Natural killer cell (primary cell): ENCODE measurements at regions not wholly inside any gene's neighbourhood (a gene's known extent, or its start where the extent isn't known, plus 50 kb on each side); places are given as distances from the start of the nearest gene placed in this dataset.

Experiments
- ATAC-seq, 3 donors: fragments of 150-1000 bp in 2 of 3; fragments of 200-7000 bp in 1 of 3; cut with Tn5 transposase; 1 replicate in 1 of 3; 2 replicates in 2 of 3; pipeline ENCODE4 v1.10.0; 2021; ENCODE audit warnings: mild to moderate bottlenecking in 2 of 3, moderate library complexity in 2 of 3
- DNase-seq, 2 donors: peaks; one replicate each; pipeline versions ENCODE4 v3.0.0 to v3.0.0-alpha.2; 2013 to 2021; ENCODE audit warnings: mixed read lengths in 1 of 2
- H3K27ac ChIP-seq: one replicate; pipeline ENCODE4 v1.5.1; 2013; ENCODE audit warnings: mild to moderate bottlenecking, low read length
- H3K27me3 ChIP-seq: one replicate; pipeline ENCODE4 v1.6.1; 2013; ENCODE audit warnings: low read length; ENCODE audit not compliant: control insufficient read depth, insufficient read depth
- H3K36me3 ChIP-seq: one replicate; pipeline ENCODE4 v1.6.1; 2013; ENCODE audit warnings: low read length; ENCODE audit not compliant: control insufficient read depth, insufficient read depth
- H3K4me1 ChIP-seq: one replicate; pipeline ENCODE4 v1.6.1; 2013; ENCODE audit warnings: low read length; ENCODE audit not compliant: control insufficient read depth, insufficient read depth
- H3K4me3 ChIP-seq: one replicate; pipeline ENCODE4 v1.5.1; 2013; ENCODE audit warnings: low read length
- H3K9me3 ChIP-seq: one replicate; pipeline ENCODE4 v1.6.1; 2013; ENCODE audit warnings: low read length; ENCODE audit not compliant: control insufficient read depth, insufficient read depth
- H3K27ac Mint-ChIP-seq, 2 donors: one replicate each; pipeline ENCODE4 v1.8.0; 2022; ENCODE audit warnings: mild to moderate bottlenecking in 2 of 2, mixed read lengths in 2 of 2, moderate library complexity in 1 of 2
- H3K27me3 Mint-ChIP-seq, 2 donors: one replicate each; pipeline ENCODE4 v1.8.0; 2022; ENCODE audit warnings: low read depth in 2 of 2, mixed read lengths in 2 of 2
- H3K36me3 Mint-ChIP-seq: one replicate; pipeline ENCODE4 v1.8.0; 2022; ENCODE audit warnings: mixed read lengths
- H3K4me1 Mint-ChIP-seq, 2 donors: one replicate each; pipeline ENCODE4 v1.8.0; 2022; ENCODE audit warnings: mixed read lengths in 2 of 2
- H3K4me3 Mint-ChIP-seq: one replicate; pipeline ENCODE4 v1.8.0; 2022; ENCODE audit warnings: mild to moderate bottlenecking, moderate library complexity, mixed read lengths
- H3K9me3 Mint-ChIP-seq, 2 donors: one replicate each; pipeline ENCODE4 v1.8.0; 2022; ENCODE audit warnings: mixed read lengths in 2 of 2
- CTCF ChIP-seq: fragments of 200-600 bp; IDR thresholded peaks from one replicate; pipeline ENCODE4 v1.8.0; 2022; ENCODE audit warnings: antibody characterized with exemption
- WGBS: methylation state at CpG from one replicate; pipeline ENCODE4 v1.1.7; 2013; ENCODE audit warnings: missing lambda C conversion rate; ENCODE audit not compliant: insufficient coverage; 5-methylcytosine and 5-hydroxymethylcytosine counted together
- intact Hi-C: fragments of 100-400 bp; cut with micrococcal nuclease; formaldehyde crosslinking; loops from one replicate; pipeline ENCODE4 v1.14.2; 2022

- Histone ChIP-seq H3K4me1 (no peaks in the 10 kb centered on the region), H3K27me3 (no peaks in the 10 kb centered on the region), H3K4me3 (no peak overlapping the region), H3K9me3 (no peaks in the 10 kb centered on the region), H3K27ac (no peak overlapping the region), H3K36me3 (no peaks in the 10 kb centered on the region)
- Mint-ChIP-seq H3K27me3 (peaks cover 6 to 28% of the 10 kb centered on the region in 2 donors), H3K36me3 (no peaks in the 10 kb centered on the region), H3K27ac (no peak overlapping the region), H3K4me1 (no peaks in the 10 kb centered on the region), H3K9me3 (no peaks in the 10 kb centered on the region), H3K4me3 (no peak overlapping the region)
- WGBS = 82% methylated on average over 2 of the region's 2 CpGs
- intact Hi-C loops = no loop called here
- no peak for DNase-seq
- no peak for ATAC-seq
- TF ChIP-seq CTCF = no peak
These were observed 180.5 kb downstream of the SOD2 start for GRCh38 chr6:159512571-159512970.

- H3K27ac ChIP-seq = no peak overlapping the region
- Mint-ChIP-seq H3K4me1 (no peaks in the 10 kb centered on the region), H3K27ac (no peak overlapping the region), H3K36me3 (no peaks in the 10 kb centered on the region), H3K27me3 (peaks cover 5 to 23% of the 10 kb centered on the region in 2 donors), H3K4me3 (no peak overlapping the region), H3K9me3 (no peaks in the 10 kb centered on the region)
- intact Hi-C loops = no loop called here
- H3K36me3 ChIP-seq = no peaks in the 10 kb centered on the region
- no peak for ATAC-seq
- H3K27me3 ChIP-seq = no peaks in the 10 kb centered on the region
- no peaks in the 10 kb centered on the region for H3K4me1 ChIP-seq
- TF ChIP-seq CTCF = no peak
- H3K9me3 ChIP-seq = no peaks in the 10 kb centered on the region
- WGBS = 96% methylated on average over 1 of the region's 2 CpGs
- H3K4me3 ChIP-seq = no peak overlapping the region
- DNase-seq = no peak
These were observed 180.9 kb downstream of the SOD2 start for GRCh38 chr6:159512104-159512503.

- H3K27ac ChIP-seq = no peak overlapping the region
- H3K27me3 ChIP-seq = no peaks in the 10 kb centered on the region
- H3K4me3 Mint-ChIP-seq = no peak overlapping the region
- ATAC-seq = no peak
- intact Hi-C loops = no loop called here
- H3K27ac Mint-ChIP-seq = no peak overlapping the region
- 78% methylated on average over 8 of the region's 8 CpGs for WGBS
- H3K4me3 ChIP-seq = no peak overlapping the region
- H3K9me3 Mint-ChIP-seq = no peaks in the 10 kb centered on the region
- H3K4me1 ChIP-seq = no peaks in the 10 kb centered on the region
- H3K9me3 ChIP-seq = no peaks in the 10 kb centered on the region
- no peak for TF ChIP-seq CTCF
- H3K4me1 Mint-ChIP-seq = no peaks in the 10 kb centered on the region
- H3K27me3 Mint-ChIP-seq = peaks cover 6% of the 10 kb centered on the region in 2 donors
- H3K36me3 ChIP-seq = no peaks in the 10 kb centered on the region
- no peak for DNase-seq
- no peaks in the 10 kb centered on the region for H3K36me3 Mint-ChIP-seq
These were observed 182.9 kb downstream of the SOD2 start for GRCh38 chr6:159510141-159510540.

- no peak overlapping the region for H3K27ac ChIP-seq
- H3K27ac Mint-ChIP-seq = no peak overlapping the region
- H3K36me3 Mint-ChIP-seq = no peaks in the 10 kb centered on the region
- no peak for DNase-seq
- intact Hi-C loops = no loop called here
- H3K36me3 ChIP-seq = no peaks in the 10 kb centered on the region
- peaks cover 6 to 7% of the 10 kb centered on the region in 2 donors for H3K27me3 Mint-ChIP-seq
- no peaks in the 10 kb centered on the region for H3K4me1 Mint-ChIP-seq
- no peak overlapping the region for H3K4me3 ChIP-seq
- no peak for TF ChIP-seq CTCF
- H3K9me3 ChIP-seq = no peaks in the 10 kb centered on the region
- 90% methylated on average over 2 of the region's 2 CpGs for WGBS
- no peak overlapping the region for H3K4me3 Mint-ChIP-seq
- no peaks in the 10 kb centered on the region for H3K4me1 ChIP-seq
- no peak for ATAC-seq
- H3K9me3 Mint-ChIP-seq = no peaks in the 10 kb centered on the region
- no peaks in the 10 kb centered on the region for H3K27me3 ChIP-seq
These were observed 184.1 kb downstream of the SOD2 start for GRCh38 chr6:159508931-159509330.
